ENCODE measurements at regions not wholly inside any gene's neighbourhood (a gene's known extent, or its start where the extent isn't known, plus 50 kb on each side); places are given as distances from the start of the nearest gene placed in this dataset.

GRCh38 chr13:40149611-40150274 lies 494.3 kb downstream of the COG6 start:
- TF ChIP-seq ZNF23 (CRISPR knock-in tag; IDR thresholded peaks at IDR 0.05) (no peak), MEF2A (IDR thresholded peaks at IDR 0.05; ENCODE audit: control insufficient read depth, low read depth, low read length) (no peak), ZNF407 (IDR thresholded peaks at IDR 0.05; ENCODE audit: low read depth) (no peak), CTCF (IDR thresholded peaks at IDR 0.05 in 2 of 3, conservative IDR thresholded peaks at IDR 0.05 in 1 of 3; ENCODE audit: insufficient read depth in 2 of 3, low read depth in 1 of 3, low read length in 3 of 3) (no peak), JUND (IDR thresholded peaks at IDR 0.05; ENCODE audit: borderline replicate concordance, low read depth, low read length) (no peak), JUND (tag; IDR thresholded peaks at IDR 0.05; ENCODE audit: borderline replicate concordance, low read depth, low read length) (no peak), ZNF280B (CRISPR knock-in tag; IDR thresholded peaks at IDR 0.05) (no peak), CBFA2T2 (conservative IDR thresholded peaks at IDR 0.05) (no peak)
